Heart left ventricle (tissue), 13 donors: ENCODE measurements at regions not wholly inside any gene's neighbourhood (a gene's known extent, or its start where the extent isn't known, plus 50 kb on each side); places are given as distances from the start of the nearest gene placed in this dataset.

Source experiments
- POLR2A ChIP-seq, 2 donors: fragments of 450-650 bp; IDR thresholded peaks; one replicate each; pipeline ENCODE4 v1.6.1; 2017; ENCODE audit warnings: antibody characterized with exemption in 2 of 2, mild to moderate bottlenecking in 2 of 2, moderate library complexity in 2 of 2
- TF ChIP-seq, protein P1 (sequence below), 12 donors: fragments of 200-600 bp; sonication (generic) in 4 of 12; IDR thresholded peaks; one replicate each; pipeline versions ENCODE4 v1.5.0 to v1.8.0; 2018 to 2022; ENCODE audit warnings: antibody characterized with exemption in 12 of 12, mild to moderate bottlenecking in 5 of 12
- donor health status: ischemic (EF 13 %, LVEDD 7.1; RV severe dilation, severe dysfunction).
- donor health status: DM: no; HTN: yes; CAD: no.
- donor health status: DM: no; HTN: no; CAD: no.
- donor health status: ischemic (EF 25% LVEDD 6.9; RV normal size, moderate dysfunction).
- donor health status: ischemic (EF 25% LVEDD 5.7; RV mildly dilated, moderate dysfunction).
- donor health status: ischemic (EF 35%, LVEDD 5.7; RV mildly dilated, moderate dysfunction).
- donor health status: nonischemic (EF 11% LVEDD 7.7; RV severe dilation, severe dysfunction).
- donor health status: DM: yes; HTN: yes; CAD: no.
- donor health status: PGD.
- donor health status: ischemic (EF 29% LVEDD 5.4; RV normal size, mild dysfunction).
- donor health status: nonischemic (EF 23%, LVEDD 6.1; RV moderate dilation, normal function).

DNA sequence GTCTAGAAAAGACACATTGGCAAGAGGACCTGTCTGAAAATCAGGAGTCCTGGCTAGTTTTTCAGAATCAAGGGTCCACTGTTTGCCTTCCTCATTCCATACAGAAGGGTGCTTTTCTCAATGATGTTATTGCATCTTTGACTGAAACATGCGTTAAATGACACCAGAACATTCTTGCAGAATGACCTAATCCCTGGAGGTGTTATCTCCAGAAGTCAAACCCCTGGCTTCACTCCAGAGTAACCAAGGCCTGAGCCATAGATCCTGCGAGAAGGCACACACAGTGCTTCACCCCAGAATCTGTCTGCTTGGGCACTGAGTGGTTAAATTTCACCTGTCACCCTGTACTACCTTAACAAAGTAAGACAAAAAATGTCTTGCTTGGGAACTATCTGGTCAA, 1055.2 kb upstream of the FANCL start:
- TF ChIP-seq, protein P1, sequence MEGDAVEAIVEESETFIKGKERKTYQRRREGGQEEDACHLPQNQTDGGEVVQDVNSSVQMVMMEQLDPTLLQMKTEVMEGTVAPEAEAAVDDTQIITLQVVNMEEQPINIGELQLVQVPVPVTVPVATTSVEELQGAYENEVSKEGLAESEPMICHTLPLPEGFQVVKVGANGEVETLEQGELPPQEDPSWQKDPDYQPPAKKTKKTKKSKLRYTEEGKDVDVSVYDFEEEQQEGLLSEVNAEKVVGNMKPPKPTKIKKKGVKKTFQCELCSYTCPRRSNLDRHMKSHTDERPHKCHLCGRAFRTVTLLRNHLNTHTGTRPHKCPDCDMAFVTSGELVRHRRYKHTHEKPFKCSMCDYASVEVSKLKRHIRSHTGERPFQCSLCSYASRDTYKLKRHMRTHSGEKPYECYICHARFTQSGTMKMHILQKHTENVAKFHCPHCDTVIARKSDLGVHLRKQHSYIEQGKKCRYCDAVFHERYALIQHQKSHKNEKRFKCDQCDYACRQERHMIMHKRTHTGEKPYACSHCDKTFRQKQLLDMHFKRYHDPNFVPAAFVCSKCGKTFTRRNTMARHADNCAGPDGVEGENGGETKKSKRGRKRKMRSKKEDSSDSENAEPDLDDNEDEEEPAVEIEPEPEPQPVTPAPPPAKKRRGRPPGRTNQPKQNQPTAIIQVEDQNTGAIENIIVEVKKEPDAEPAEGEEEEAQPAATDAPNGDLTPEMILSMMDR (IDR thresholded peaks at IDR 0.05), result no peak
- TF ChIP-seq POLR2A (IDR thresholded peaks at IDR 0.05), result no peak
